ENCODE measurements at regions not wholly inside any gene's neighbourhood (a gene's known extent, or its start where the extent isn't known, plus 50 kb on each side); places are given as distances from the start of the nearest gene placed in this dataset.

DNA sequence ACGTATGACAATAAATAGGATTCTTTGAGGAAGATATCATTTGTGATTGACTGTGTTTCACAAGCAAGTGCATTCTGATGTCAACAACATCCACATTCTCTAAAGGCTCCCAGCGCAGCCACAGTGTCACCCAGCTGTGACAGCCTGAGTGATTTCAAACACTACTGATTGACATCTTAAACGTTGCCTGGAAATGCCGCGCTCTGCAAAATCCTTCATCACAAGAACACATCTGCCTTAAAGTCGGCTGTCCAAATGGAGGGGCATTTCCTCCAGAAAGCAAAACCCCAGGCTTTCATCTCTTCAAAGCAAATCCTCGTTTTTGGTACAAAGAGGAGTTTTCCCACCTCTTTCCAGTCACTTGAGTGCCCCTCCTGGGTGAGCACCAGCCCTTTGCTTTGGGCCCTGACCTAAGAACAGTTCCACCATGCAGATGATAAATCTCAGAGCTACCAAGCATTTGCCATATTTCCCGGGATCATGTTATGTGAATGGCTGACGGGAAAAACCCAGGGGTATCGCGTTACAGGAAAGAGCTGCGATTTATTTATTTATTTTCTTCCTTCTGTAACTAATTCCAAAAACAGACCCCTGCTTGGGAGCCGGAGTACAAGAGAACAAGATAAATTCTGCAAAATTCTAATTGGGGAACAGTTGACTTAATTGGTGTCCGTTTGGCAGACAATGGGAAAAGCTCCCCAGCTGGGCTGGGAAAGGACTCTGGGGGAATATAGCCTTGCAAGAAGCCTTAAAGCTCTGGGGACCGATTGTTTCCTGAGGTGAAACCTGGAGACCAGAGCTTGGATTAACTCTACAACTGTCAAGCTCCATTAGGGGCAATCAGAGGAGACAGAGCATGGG lies 703.8 kb upstream of the NR2F2 start:
- peak overlapping the region; percentile 52 for H3K4me2 ChIP-seq

More for the DNA sequence above, 703.8 kb upstream of the NR2F2 start:
- H3K9me3 Mint-ChIP-seq = no peaks in the 10 kb centered on the region; the same call in 2 of the 3 replicates
- DNase-seq (ENCODE audit: low spot score) = peak; percentile 33
- Histone ChIP-seq H3F3A (replicated peaks; ENCODE audit: low read depth) (no peaks in the 10 kb centered on the region), H3K36me3 (ENCODE audit: insufficient read depth) (no peaks in the 10 kb centered on the region), H4K20me1 (replicated peaks; ENCODE audit: insufficient read depth) (no peaks in the 10 kb centered on the region), H3K27ac (ENCODE audit: low read depth) (no peak overlapping the region), H2AFZ (peak overlapping the region; percentile 75), H3K27me3 (ENCODE audit: insufficient read depth) (no peaks in the 10 kb centered on the region), H3K4me1 (ENCODE audit: insufficient read depth) (peaks cover 17% of the 10 kb centered on the region), H3K79me2 (replicated peaks; ENCODE audit: insufficient read depth) (no peaks in the 10 kb centered on the region), H3K9me2 (ENCODE audit: insufficient read depth) (peaks cover 7% of the 10 kb centered on the region; the same call in 1 of the 2 replicates), H3K4me3 (no peak overlapping the region)
- TF ChIP-seq, protein P1, sequence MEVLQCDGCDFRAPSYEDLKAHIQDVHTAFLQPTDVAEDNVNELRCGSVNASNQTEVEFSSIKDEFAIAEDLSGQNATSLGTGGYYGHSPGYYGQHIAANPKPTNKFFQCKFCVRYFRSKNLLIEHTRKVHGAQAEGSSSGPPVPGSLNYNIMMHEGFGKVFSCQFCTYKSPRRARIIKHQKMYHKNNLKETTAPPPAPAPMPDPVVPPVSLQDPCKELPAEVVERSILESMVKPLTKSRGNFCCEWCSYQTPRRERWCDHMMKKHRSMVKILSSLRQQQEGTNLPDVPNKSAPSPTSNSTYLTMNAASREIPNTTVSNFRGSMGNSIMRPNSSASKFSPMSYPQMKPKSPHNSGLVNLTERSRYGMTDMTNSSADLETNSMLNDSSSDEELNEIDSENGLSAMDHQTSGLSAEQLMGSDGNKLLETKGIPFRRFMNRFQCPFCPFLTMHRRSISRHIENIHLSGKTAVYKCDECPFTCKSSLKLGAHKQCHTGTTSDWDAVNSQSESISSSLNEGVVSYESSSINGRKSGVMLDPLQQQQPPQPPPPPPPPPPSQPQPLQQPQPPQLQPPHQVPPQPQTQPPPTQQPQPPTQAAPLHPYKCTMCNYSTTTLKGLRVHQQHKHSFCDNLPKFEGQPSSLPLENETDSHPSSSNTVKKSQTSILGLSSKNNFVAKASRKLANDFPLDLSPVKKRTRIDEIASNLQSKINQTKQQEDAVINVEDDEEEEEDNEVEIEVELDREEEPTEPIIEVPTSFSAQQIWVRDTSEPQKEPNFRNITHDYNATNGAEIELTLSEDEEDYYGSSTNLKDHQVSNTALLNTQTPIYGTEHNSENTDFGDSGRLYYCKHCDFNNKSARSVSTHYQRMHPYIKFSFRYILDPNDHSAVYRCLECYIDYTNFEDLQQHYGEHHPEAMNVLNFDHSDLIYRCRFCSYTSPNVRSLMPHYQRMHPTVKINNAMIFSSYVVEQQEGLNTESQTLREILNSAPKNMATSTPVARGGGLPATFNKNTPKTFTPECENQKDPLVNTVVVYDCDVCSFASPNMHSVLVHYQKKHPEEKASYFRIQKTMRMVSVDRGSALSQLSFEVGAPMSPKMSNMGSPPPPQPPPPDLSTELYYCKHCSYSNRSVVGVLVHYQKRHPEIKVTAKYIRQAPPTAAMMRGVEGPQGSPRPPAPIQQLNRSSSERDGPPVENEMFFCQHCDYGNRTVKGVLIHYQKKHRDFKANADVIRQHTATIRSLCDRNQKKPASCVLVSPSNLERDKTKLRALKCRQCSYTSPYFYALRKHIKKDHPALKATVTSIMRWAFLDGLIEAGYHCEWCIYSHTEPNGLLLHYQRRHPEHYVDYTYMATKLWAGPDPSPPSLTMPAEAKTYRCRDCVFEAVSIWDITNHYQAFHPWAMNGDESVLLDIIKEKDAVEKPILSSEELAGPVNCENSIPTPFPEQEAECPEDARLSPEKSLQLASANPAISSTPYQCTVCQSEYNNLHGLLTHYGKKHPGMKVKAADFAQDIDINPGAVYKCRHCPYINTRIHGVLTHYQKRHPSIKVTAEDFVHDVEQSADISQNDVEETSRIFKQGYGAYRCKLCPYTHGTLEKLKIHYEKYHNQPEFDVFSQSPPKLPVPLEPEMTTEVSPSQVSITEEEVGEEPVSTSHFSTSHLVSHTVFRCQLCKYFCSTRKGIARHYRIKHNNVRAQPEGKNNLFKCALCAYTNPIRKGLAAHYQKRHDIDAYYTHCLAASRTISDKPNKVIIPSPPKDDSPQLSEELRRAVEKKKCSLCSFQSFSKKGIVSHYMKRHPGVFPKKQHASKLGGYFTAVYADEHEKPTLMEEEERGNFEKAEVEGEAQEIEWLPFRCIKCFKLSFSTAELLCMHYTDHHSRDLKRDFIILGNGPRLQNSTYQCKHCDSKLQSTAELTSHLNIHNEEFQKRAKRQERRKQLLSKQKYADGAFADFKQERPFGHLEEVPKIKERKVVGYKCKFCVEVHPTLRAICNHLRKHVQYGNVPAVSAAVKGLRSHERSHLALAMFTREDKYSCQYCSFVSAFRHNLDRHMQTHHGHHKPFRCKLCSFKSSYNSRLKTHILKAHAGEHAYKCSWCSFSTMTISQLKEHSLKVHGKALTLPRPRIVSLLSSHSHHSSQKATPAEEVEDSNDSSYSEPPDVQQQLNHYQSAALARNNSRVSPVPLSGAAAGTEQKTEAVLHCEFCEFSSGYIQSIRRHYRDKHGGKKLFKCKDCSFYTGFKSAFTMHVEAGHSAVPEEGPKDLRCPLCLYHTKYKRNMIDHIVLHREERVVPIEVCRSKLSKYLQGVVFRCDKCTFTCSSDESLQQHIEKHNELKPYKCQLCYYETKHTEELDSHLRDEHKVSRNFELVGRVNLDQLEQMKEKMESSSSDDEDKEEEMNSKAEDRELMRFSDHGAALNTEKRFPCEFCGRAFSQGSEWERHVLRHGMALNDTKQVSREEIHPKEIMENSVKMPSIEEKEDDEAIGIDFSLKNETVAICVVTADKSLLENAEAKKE (CRISPR knock-in tag; IDR thresholded peaks at IDR 0.05) = no peak
- TF ChIP-seq STAT1 (IDR thresholded peaks at IDR 0.05; ENCODE audit: unreplicated experiment) (no peak), EZH2phosphoT487 (IDR thresholded peaks at IDR 0.05; ENCODE audit: unreplicated experiment) (no peak), NANOG (IDR thresholded peaks at IDR 0.05; ENCODE audit: borderline replicate concordance) (no peak), POLR2AphosphoS5 (IDR thresholded peaks at IDR 0.05; ENCODE audit: low read depth) (no peak), ZNF331 (CRISPR knock-in tag; IDR thresholded peaks at IDR 0.05; ENCODE audit: low read depth) (no peak), JUNB (IDR thresholded peaks at IDR 0.05; ENCODE audit: unreplicated experiment) (no peak), EZH2 (IDR thresholded peaks at IDR 0.05; ENCODE audit: low read depth, unreplicated experiment) (no peak), ZNF114 (CRISPR knock-in tag; IDR thresholded peaks at IDR 0.05) (no peak)
- TF ChIP-seq, protein P2, sequence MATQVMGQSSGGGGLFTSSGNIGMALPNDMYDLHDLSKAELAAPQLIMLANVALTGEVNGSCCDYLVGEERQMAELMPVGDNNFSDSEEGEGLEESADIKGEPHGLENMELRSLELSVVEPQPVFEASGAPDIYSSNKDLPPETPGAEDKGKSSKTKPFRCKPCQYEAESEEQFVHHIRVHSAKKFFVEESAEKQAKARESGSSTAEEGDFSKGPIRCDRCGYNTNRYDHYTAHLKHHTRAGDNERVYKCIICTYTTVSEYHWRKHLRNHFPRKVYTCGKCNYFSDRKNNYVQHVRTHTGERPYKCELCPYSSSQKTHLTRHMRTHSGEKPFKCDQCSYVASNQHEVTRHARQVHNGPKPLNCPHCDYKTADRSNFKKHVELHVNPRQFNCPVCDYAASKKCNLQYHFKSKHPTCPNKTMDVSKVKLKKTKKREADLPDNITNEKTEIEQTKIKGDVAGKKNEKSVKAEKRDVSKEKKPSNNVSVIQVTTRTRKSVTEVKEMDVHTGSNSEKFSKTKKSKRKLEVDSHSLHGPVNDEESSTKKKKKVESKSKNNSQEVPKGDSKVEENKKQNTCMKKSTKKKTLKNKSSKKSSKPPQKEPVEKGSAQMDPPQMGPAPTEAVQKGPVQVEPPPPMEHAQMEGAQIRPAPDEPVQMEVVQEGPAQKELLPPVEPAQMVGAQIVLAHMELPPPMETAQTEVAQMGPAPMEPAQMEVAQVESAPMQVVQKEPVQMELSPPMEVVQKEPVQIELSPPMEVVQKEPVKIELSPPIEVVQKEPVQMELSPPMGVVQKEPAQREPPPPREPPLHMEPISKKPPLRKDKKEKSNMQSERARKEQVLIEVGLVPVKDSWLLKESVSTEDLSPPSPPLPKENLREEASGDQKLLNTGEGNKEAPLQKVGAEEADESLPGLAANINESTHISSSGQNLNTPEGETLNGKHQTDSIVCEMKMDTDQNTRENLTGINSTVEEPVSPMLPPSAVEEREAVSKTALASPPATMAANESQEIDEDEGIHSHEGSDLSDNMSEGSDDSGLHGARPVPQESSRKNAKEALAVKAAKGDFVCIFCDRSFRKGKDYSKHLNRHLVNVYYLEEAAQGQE (IDR thresholded peaks at IDR 0.05; ENCODE audit: unreplicated experiment) = no peak
- TF ChIP-seq, protein P3, sequence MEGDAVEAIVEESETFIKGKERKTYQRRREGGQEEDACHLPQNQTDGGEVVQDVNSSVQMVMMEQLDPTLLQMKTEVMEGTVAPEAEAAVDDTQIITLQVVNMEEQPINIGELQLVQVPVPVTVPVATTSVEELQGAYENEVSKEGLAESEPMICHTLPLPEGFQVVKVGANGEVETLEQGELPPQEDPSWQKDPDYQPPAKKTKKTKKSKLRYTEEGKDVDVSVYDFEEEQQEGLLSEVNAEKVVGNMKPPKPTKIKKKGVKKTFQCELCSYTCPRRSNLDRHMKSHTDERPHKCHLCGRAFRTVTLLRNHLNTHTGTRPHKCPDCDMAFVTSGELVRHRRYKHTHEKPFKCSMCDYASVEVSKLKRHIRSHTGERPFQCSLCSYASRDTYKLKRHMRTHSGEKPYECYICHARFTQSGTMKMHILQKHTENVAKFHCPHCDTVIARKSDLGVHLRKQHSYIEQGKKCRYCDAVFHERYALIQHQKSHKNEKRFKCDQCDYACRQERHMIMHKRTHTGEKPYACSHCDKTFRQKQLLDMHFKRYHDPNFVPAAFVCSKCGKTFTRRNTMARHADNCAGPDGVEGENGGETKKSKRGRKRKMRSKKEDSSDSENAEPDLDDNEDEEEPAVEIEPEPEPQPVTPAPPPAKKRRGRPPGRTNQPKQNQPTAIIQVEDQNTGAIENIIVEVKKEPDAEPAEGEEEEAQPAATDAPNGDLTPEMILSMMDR (conservative IDR thresholded peaks at IDR 0.05; ENCODE audit: low read depth in 2 of 2) = no peak
- TF ChIP-seq, protein P4, sequence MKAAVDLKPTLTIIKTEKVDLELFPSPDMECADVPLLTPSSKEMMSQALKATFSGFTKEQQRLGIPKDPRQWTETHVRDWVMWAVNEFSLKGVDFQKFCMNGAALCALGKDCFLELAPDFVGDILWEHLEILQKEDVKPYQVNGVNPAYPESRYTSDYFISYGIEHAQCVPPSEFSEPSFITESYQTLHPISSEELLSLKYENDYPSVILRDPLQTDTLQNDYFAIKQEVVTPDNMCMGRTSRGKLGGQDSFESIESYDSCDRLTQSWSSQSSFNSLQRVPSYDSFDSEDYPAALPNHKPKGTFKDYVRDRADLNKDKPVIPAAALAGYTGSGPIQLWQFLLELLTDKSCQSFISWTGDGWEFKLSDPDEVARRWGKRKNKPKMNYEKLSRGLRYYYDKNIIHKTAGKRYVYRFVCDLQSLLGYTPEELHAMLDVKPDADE (IDR thresholded peaks at IDR 0.05) = no peak
- peaks cover 13% of the 10 kb centered on the region for H3K4me1 Mint-ChIP-seq
- H3K36me3 Mint-ChIP-seq (ENCODE audit: low read depth) = no peaks in the 10 kb centered on the region
- H3K27ac Mint-ChIP-seq = peak overlapping the region; percentile 60
- H3K27me3 Mint-ChIP-seq (ENCODE audit: insufficient read depth, low read depth, poor library complexity) = no peaks in the 10 kb centered on the region
- ATAC-seq = peak; percentile 63
- no peak overlapping the region for H3K4me3 Mint-ChIP-seq
